ENCODE measurements at regions not wholly inside any gene's neighbourhood (a gene's known extent, or its start where the extent isn't known, plus 50 kb on each side); places are given as distances from the start of the nearest gene placed in this dataset.

GRCh38 chr11:116219171-116219635 is 553.6 kb downstream of the BUD13 start:
- TF ChIP-seq TAF1 (IDR thresholded peaks at IDR 0.05; ENCODE audit: low read depth) (no peak), ZBTB7A (IDR thresholded peaks at IDR 0.05; ENCODE audit: low read depth) (no peak), NFIC (IDR thresholded peaks at IDR 0.05) (no peak), MAX (IDR thresholded peaks at IDR 0.05) (no peak), CREB1 (IDR thresholded peaks at IDR 0.05; ENCODE audit: low read depth) (no peak), TEAD4 (IDR thresholded peaks at IDR 0.05) (no peak), EGR1 (IDR thresholded peaks at IDR 0.05) (no peak), TCF12 (IDR thresholded peaks at IDR 0.05; ENCODE audit: low read depth) (no peak), REST (IDR thresholded peaks at IDR 0.05; ENCODE audit: low read depth) (no peak), YY1 (IDR thresholded peaks at IDR 0.05; ENCODE audit: low read depth) (no peak), USF1 (IDR thresholded peaks at IDR 0.05) (no peak), EP300 (IDR thresholded peaks at IDR 0.05; ENCODE audit: borderline replicate concordance) (no peak), CEBPB (IDR thresholded peaks at IDR 0.05) (no peak)

GRCh38 chr11:116217441-116217840 is 555.3 kb downstream of the BUD13 start:
- TF ChIP-seq EP300 (IDR thresholded peaks at IDR 0.05; ENCODE audit: borderline replicate concordance) = no peak
- TF ChIP-seq CREB1 (IDR thresholded peaks at IDR 0.05; ENCODE audit: low read depth) = no peak
- TF ChIP-seq ZBTB7A (IDR thresholded peaks at IDR 0.05; ENCODE audit: low read depth) = no peak
- no peak for TF ChIP-seq TCF12 (IDR thresholded peaks at IDR 0.05; ENCODE audit: low read depth)
- TF ChIP-seq EGR1 (IDR thresholded peaks at IDR 0.05) = no peak
- no peak for TF ChIP-seq YY1 (IDR thresholded peaks at IDR 0.05; ENCODE audit: low read depth)
- no peak for TF ChIP-seq FOXM1 (IDR thresholded peaks at IDR 0.05; ENCODE audit: borderline replicate concordance, low read depth)

- TF ChIP-seq TEAD4 (IDR thresholded peaks at IDR 0.05) (no peak), TAF1 (IDR thresholded peaks at IDR 0.05; ENCODE audit: low read depth) (no peak), RAD21 (IDR thresholded peaks at IDR 0.05; ENCODE audit: low read depth) (peak; percentile 44)
Observed at GRCh38 chr11:116217006-116217405, 555.8 kb downstream of the BUD13 start.

GRCh38 chr11:116215471-116216113 is 557.2 kb downstream of the BUD13 start:
- TF ChIP-seq CREB1 (IDR thresholded peaks at IDR 0.05; ENCODE audit: low read depth) = no peak
- no peak for TF ChIP-seq NFIC (IDR thresholded peaks at IDR 0.05)
- TF ChIP-seq ZBTB7A (IDR thresholded peaks at IDR 0.05; ENCODE audit: low read depth) = no peak
- no peak for TF ChIP-seq USF1 (IDR thresholded peaks at IDR 0.05)
- no peak for TF ChIP-seq EGR1 (IDR thresholded peaks at IDR 0.05)

GRCh38 chr11:116211147-116211546 is 561.6 kb downstream of the BUD13 start:
- TF ChIP-seq TCF12 (IDR thresholded peaks at IDR 0.05; ENCODE audit: low read depth) = no peak
- TF ChIP-seq EP300 (IDR thresholded peaks at IDR 0.05; ENCODE audit: borderline replicate concordance) = no peak

GRCh38 chr11:116210663-116211062 is 562.1 kb downstream of the BUD13 start:
- no peak for TF ChIP-seq TAF1 (IDR thresholded peaks at IDR 0.05; ENCODE audit: low read depth)
- no peak for TF ChIP-seq EP300 (IDR thresholded peaks at IDR 0.05; ENCODE audit: borderline replicate concordance)
- TF ChIP-seq FOXM1 (IDR thresholded peaks at IDR 0.05; ENCODE audit: borderline replicate concordance, low read depth) = no peak
- TF ChIP-seq ZBTB7A (IDR thresholded peaks at IDR 0.05; ENCODE audit: low read depth) = no peak
- no peak for TF ChIP-seq NFIC (IDR thresholded peaks at IDR 0.05)

- TF ChIP-seq RAD21 (IDR thresholded peaks at IDR 0.05; ENCODE audit: low read depth) (no peak), TCF12 (IDR thresholded peaks at IDR 0.05; ENCODE audit: low read depth) (no peak), TEAD4 (IDR thresholded peaks at IDR 0.05) (no peak), CREB1 (IDR thresholded peaks at IDR 0.05; ENCODE audit: low read depth) (no peak), FOXM1 (IDR thresholded peaks at IDR 0.05; ENCODE audit: borderline replicate concordance, low read depth) (no peak), YY1 (IDR thresholded peaks at IDR 0.05; ENCODE audit: low read depth) (no peak), NFIC (IDR thresholded peaks at IDR 0.05) (no peak), EP300 (IDR thresholded peaks at IDR 0.05; ENCODE audit: borderline replicate concordance) (no peak), MAX (IDR thresholded peaks at IDR 0.05) (no peak), EGR1 (IDR thresholded peaks at IDR 0.05) (no peak)
Observed at GRCh38 chr11:116209255-116209654, 563.5 kb downstream of the BUD13 start.

- TF ChIP-seq FOXM1 (IDR thresholded peaks at IDR 0.05; ENCODE audit: borderline replicate concordance, low read depth) = no peak
- TF ChIP-seq YY1 (IDR thresholded peaks at IDR 0.05; ENCODE audit: low read depth) = no peak
- no peak for TF ChIP-seq CREB1 (IDR thresholded peaks at IDR 0.05; ENCODE audit: low read depth)
- TF ChIP-seq MAX (IDR thresholded peaks at IDR 0.05) = no peak
- TF ChIP-seq NFIC (IDR thresholded peaks at IDR 0.05) = no peak
- no peak for TF ChIP-seq TEAD4 (IDR thresholded peaks at IDR 0.05)
- TF ChIP-seq TCF12 (IDR thresholded peaks at IDR 0.05; ENCODE audit: low read depth) = no peak
- no peak for TF ChIP-seq RAD21 (IDR thresholded peaks at IDR 0.05; ENCODE audit: low read depth)
- no peak for TF ChIP-seq EP300 (IDR thresholded peaks at IDR 0.05; ENCODE audit: borderline replicate concordance)
- TF ChIP-seq USF1 (IDR thresholded peaks at IDR 0.05) = no peak
Observed at GRCh38 chr11:116207421-116208141, 565.2 kb downstream of the BUD13 start.

Data from Ishikawa (cell line).